Sigmoid colon (tissue), 4 donors: ENCODE measurements at regions not wholly inside any gene's neighbourhood (a gene's known extent, or its start where the extent isn't known, plus 50 kb on each side); places are given as distances from the start of the nearest gene placed in this dataset.

Source experiments
- CTCF ChIP-seq, 4 experiments: fragments of 450-650 bp in 3 of 4; fragments of 200-600 bp in 1 of 4; IDR thresholded peaks; one replicate each; pipeline ENCODE4 v1.5.1; 2016 to 2019; ENCODE audit warnings: antibody characterized with exemption in 4 of 4, mild to moderate bottlenecking in 3 of 4, moderate library complexity in 2 of 4
- EP300 ChIP-seq, 4 donors: sonication (generic); formaldehyde crosslinking; IDR thresholded peaks; one replicate each; pipeline ENCODE4 v1.6.1; 2017; ENCODE audit warnings: antibody characterized with exemption in 4 of 4
- POLR2A ChIP-seq, 2 donors: fragments of 450-650 bp; IDR thresholded peaks; one replicate each; pipeline ENCODE4 v1.6.1; 2016; ENCODE audit warnings: antibody characterized with exemption in 2 of 2, mild to moderate bottlenecking in 2 of 2, moderate library complexity in 2 of 2

DNA sequence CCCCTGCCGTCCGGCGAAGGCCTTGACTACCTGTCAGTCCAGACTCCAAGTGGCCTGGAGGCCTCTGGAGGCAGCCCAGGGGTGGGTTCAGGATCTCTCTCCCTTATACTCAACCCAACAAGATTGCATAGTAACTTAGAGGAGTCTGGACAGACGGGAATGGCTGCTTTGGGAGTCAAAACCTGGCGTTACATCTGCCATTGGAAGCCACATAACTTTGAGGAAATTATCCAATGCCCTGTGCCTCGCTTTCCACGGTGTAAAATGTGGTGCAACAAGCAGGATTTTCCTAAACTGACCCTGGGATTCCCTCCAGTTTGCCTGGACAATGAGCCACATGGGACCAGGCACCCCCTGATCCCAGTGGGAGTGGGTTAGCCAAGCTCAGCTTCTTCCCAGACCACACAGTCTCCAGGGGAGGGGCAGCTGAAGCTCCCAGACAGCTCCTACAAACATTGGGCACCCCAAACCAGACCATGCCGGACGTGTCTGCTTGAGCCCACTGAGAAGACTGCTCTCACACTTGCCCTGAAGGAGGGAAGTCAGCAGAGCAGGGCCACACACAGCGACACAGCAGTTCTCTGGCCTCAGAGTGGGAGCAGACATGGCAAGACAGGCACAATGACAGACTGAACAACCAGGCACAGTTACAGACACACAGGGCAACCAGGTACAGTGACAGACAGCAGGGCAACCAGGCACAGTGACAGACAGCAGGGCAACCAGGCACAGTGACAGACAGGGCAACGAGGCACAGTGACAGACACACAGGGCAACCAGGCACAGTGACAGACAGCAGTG is 65.6 kb upstream of the RAB6C start:
- no peak for TF ChIP-seq POLR2A (IDR thresholded peaks at IDR 0.05)
- no peak for TF ChIP-seq CTCF (IDR thresholded peaks at IDR 0.05)
- no peak for TF ChIP-seq EP300 (IDR thresholded peaks at IDR 0.05)
